Activated B cell treated with CpG ODN at 0.5 μM for 24 hours (primary cell): ENCODE measurements at regions not wholly inside any gene's neighbourhood (a gene's known extent, or its start where the extent isn't known, plus 50 kb on each side); places are given as distances from the start of the nearest gene placed in this dataset.

Experiments
- ATAC-seq: fragments of 200-7000 bp; cut with Tn5 transposase; one replicate; pipeline ENCODE4 v1.10.0; 2021; ENCODE audit warnings: low read depth, mild to moderate bottlenecking, moderate library complexity
- CTCF ChIA-PET: fragments of 350-600 bp; sonication (Branson Sonifier 250); formaldehyde crosslinking; loops from one replicate; lab custom pipeline; 2021; ENCODE audit warnings: antibody characterized with exemption; lab: Charles Lee
- POLR2A ChIA-PET: fragments of 350-600 bp; sonication (Branson Sonifier 250); formaldehyde crosslinking; loops from one replicate; lab custom pipeline; 2021; ENCODE audit warnings: antibody characterized with exemption; lab: Charles Lee
- DNase-seq: peaks from one replicate; pipeline ENCODE4 v3.0.0; 2022
- H3K27ac Mint-ChIP-seq: one replicate; pipeline ENCODE4 v1.8.0; 2020; ENCODE audit warnings: mixed read lengths
- H3K27me3 Mint-ChIP-seq: one replicate; pipeline ENCODE4 v1.8.0; 2021; ENCODE audit warnings: mixed read lengths
- H3K36me3 Mint-ChIP-seq: one replicate; pipeline ENCODE4 v1.8.0; 2021; ENCODE audit warnings: low read depth, mixed read lengths
- H3K4me1 Mint-ChIP-seq: one replicate; pipeline ENCODE4 v1.8.0; 2021; ENCODE audit warnings: mixed read lengths
- H3K4me3 Mint-ChIP-seq: one replicate; pipeline ENCODE4 v1.8.0; 2020; ENCODE audit warnings: mild to moderate bottlenecking, mixed read lengths
- H3K9me3 Mint-ChIP-seq: one replicate; pipeline ENCODE4 v1.8.0; 2020; ENCODE audit warnings: mixed read lengths
- CTCF ChIP-seq: fragments of 200-600 bp; IDR thresholded peaks from one replicate; pipeline ENCODE4 v1.8.0; 2022; ENCODE audit warnings: antibody characterized with exemption, mild to moderate bottlenecking
- intact Hi-C: fragments of 100-400 bp; cut with micrococcal nuclease; formaldehyde crosslinking; loops from one replicate; pipeline ENCODE4 v1.15.1; 2024

- no peaks in the 10 kb centered on the region for H3K36me3 Mint-ChIP-seq
- ChIA-PET POLR2A (no interaction called here), CTCF (no interaction called here)
- intact Hi-C loops = no loop called here
- peaks cover 2% of the 10 kb centered on the region for H3K9me3 Mint-ChIP-seq
- ATAC-seq (no peak), DNase-seq (no peak)
- no peaks in the 10 kb centered on the region for H3K4me1 Mint-ChIP-seq
- H3K27ac Mint-ChIP-seq = no peak overlapping the region
- no peaks in the 10 kb centered on the region for H3K27me3 Mint-ChIP-seq
- H3K4me3 Mint-ChIP-seq = no peak overlapping the region
- TF ChIP-seq CTCF = no peak
Observed at GRCh38 chr1:73160759-73161158, 878.4 kb upstream of the NEGR1 start.

- intact Hi-C loops = no loop called here
- Mint-ChIP-seq H3K36me3 (no peaks in the 10 kb centered on the region), H3K4me1 (no peaks in the 10 kb centered on the region), H3K4me3 (no peak overlapping the region), H3K9me3 (peaks cover 8% of the 10 kb centered on the region), H3K27me3 (no peaks in the 10 kb centered on the region), H3K27ac (no peak overlapping the region)
- TF ChIP-seq CTCF = no peak
- ChIA-PET CTCF (no interaction called here), POLR2A (no interaction called here)
- ATAC-seq (no peak), DNase-seq (no peak)
Observed at GRCh38 chr1:73144311-73144710, 862.0 kb upstream of the NEGR1 start.

GRCh38 chr1:73136975-73137374, 854.6 kb upstream of the NEGR1 start:
- no peak for ATAC-seq
- H3K4me1 Mint-ChIP-seq = no peaks in the 10 kb centered on the region

GRCh38 chr1:73106931-73107330, 824.6 kb upstream of the NEGR1 start:
- no peak for DNase-seq
- Mint-ChIP-seq H3K4me3 (no peak overlapping the region), H3K4me1 (no peaks in the 10 kb centered on the region), H3K27ac (no peak overlapping the region), H3K36me3 (no peaks in the 10 kb centered on the region), H3K9me3 (peaks cover 5% of the 10 kb centered on the region), H3K27me3 (no peaks in the 10 kb centered on the region)
- ChIA-PET POLR2A (no interaction called here), CTCF (no interaction called here)
- ATAC-seq = no peak
- intact Hi-C loops = no loop called here
- no peak for TF ChIP-seq CTCF

More at GRCh38 chr1:73136975-73137374, 854.6 kb upstream of the NEGR1 start:
- Mint-ChIP-seq H3K27me3 (no peaks in the 10 kb centered on the region), H3K36me3 (no peaks in the 10 kb centered on the region), H3K9me3 (peaks cover 10% of the 10 kb centered on the region), H3K27ac (no peak overlapping the region), H3K4me3 (no peak overlapping the region)
- intact Hi-C loops = no loop called here
- ChIA-PET POLR2A (no interaction called here), CTCF (no interaction called here)
- no peak for DNase-seq
- no peak for TF ChIP-seq CTCF

- ATAC-seq (no peak), DNase-seq (no peak)
- Mint-ChIP-seq H3K9me3 (peaks cover 5% of the 10 kb centered on the region), H3K36me3 (no peaks in the 10 kb centered on the region), H3K4me1 (no peaks in the 10 kb centered on the region), H3K27ac (no peak overlapping the region), H3K27me3 (no peaks in the 10 kb centered on the region), H3K4me3 (no peak overlapping the region)
- CTCF ChIA-PET = no interaction called here
- POLR2A ChIA-PET = no interaction called here
- no peak for TF ChIP-seq CTCF
- intact Hi-C loops = no loop called here
Observed at GRCh38 chr1:73105755-73106154, 823.4 kb upstream of the NEGR1 start.
